GM12878 (cell line): ENCODE measurements at regions not wholly inside any gene's neighbourhood (a gene's known extent, or its start where the extent isn't known, plus 50 kb on each side); places are given as distances from the start of the nearest gene placed in this dataset.

Source experiments
- ATF3 ChIP-seq: IDR thresholded peaks from 2 replicates; pipeline ENCODE4 v1.6.1; 2011; ENCODE audit warnings: low read depth, mild to moderate bottlenecking, low read length, moderate library complexity, borderline replicate concordance; ENCODE audit errors: extremely low read depth
- CTCF ChIP-seq, 3 experiments: IDR thresholded peaks in 2 of 3; conservative IDR thresholded peaks in 1 of 3; 2 replicates each; pipeline ENCODE4 v1.5.1; 2011; ENCODE audit warnings: low read depth in 3 of 3, low read length in 3 of 3, mild to moderate bottlenecking in 3 of 3, control low read depth in 2 of 3, moderate library complexity in 2 of 3, inconsistent platforms in 1 of 3, mixed read lengths in 1 of 3; ENCODE audit not compliant: control insufficient read depth in 2 of 3, insufficient read depth in 1 of 3; ENCODE audit errors: extremely low read depth in 1 of 3
- DPF2 ChIP-seq: fragments of 450-650 bp; IDR thresholded peaks from 2 replicates; pipeline ENCODE4 v1.6.1; 2017; ENCODE audit warnings: mild to moderate bottlenecking
- HDAC2 ChIP-seq: fragments of 200-600 bp; sonication (generic); IDR thresholded peaks from 2 replicates; pipeline ENCODE4 v1.6.1; 2017
- MEF2A ChIP-seq: IDR thresholded peaks from 2 replicates; pipeline ENCODE4 v1.6.1; 2011; ENCODE audit warnings: low read depth, mild to moderate bottlenecking, low read length, moderate library complexity; ENCODE audit not compliant: insufficient read depth
- MXI1 ChIP-seq: fragments of 150-350 bp; IDR thresholded peaks from 2 replicates; pipeline ENCODE4 v1.6.1; 2011; ENCODE audit warnings: low read depth, mild to moderate bottlenecking, inconsistent platforms, low read length, improper control_type of control experiment
- REST ChIP-seq: IDR thresholded peaks from 2 replicates; pipeline ENCODE4 v1.6.1; 2012; ENCODE audit warnings: mild to moderate bottlenecking, low read depth, low read length
- SREBF1 ChIP-seq: IDR thresholded peaks from 2 replicates; pipeline ENCODE4 v1.6.1; 2012; ENCODE audit warnings: mild to moderate bottlenecking, low read length
- ZSCAN29 ChIP-seq: fragments of 450-650 bp; IDR thresholded peaks from 2 replicates; pipeline ENCODE4 v1.6.1; 2017; ENCODE audit warnings: mild to moderate bottlenecking, moderate library complexity

GRCh38 chr21:28224191-28224726, 768.4 kb downstream of the LTN1 start:
- TF ChIP-seq SREBF1 = no peak
- TF ChIP-seq MEF2A = no peak
- TF ChIP-seq MXI1 = no peak
- TF ChIP-seq CTCF (IDR thresholded peaks at IDR 0.05 in 2 of 3, conservative IDR thresholded peaks at IDR 0.05 in 1 of 3; ENCODE audit: control insufficient read depth in 2 of 3, extremely low read depth in 1 of 3, insufficient read depth in 1 of 3, low read depth in 3 of 3, low read length in 3 of 3) = no peak
- TF ChIP-seq ZSCAN29 = no peak
- no peak for TF ChIP-seq REST
- no peak for TF ChIP-seq ATF3
- TF ChIP-seq HDAC2 = no peak
- TF ChIP-seq DPF2 = no peak
